ENCODE measurements at regions not wholly inside any gene's neighbourhood (a gene's known extent, or its start where the extent isn't known, plus 50 kb on each side); places are given as distances from the start of the nearest gene placed in this dataset.

DNA sequence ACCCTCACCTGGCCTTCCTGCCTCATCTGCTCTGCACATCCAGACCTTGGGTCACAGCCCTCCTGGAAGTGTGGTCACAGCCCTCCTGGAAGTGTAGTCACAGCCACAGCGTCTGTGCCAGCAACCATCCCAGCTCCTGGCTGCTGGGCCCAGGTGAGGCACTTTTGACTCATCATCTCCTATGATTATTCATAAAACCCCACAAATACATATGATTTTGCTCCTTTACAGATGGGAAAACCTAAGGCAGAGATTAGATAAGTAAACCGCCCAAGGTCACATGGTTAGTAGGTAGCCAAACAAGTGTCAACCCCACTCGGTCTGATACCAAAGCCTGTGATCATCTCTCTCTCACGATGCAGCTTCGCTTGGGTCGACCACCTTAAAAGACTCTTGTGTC lies 94.3 kb downstream of the PRLHR start:
- DNase-seq (ENCODE audit: low read depth) = no peak

- no peak for DNase-seq (ENCODE audit: low read depth)
Observed at GRCh38 chr10:118500477-118501104, 94.9 kb downstream of the PRLHR start.

- no peak for DNase-seq (ENCODE audit: low read depth)
Observed at GRCh38 chr10:118499186-118499585, 96.3 kb downstream of the PRLHR start.

GRCh38 chr10:118498623-118499022 lies 96.8 kb downstream of the PRLHR start:
- no peak for DNase-seq (ENCODE audit: low read depth)

- DNase-seq (ENCODE audit: low read depth) = no peak
Observed at GRCh38 chr10:118497227-118497626, 98.2 kb downstream of the PRLHR start.

DNA sequence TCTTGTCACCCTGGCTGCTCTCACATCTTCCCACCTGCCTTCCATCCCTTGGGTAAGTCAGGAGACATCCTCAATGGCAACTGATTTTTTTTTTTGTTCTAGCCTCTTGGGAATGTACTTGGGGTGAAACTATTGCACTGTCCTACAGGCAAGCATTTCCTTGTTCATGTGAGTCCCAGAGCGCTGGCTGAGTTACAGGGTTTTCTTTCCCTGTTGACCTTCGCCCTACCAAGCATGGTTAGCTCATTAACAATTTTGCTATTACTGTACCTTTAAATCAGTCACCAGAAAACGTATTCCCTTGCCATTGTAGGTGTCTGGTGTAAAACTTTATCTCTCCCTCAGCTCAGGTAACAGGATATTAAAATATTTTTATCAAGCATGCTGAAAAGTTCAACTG lies 98.9 kb downstream of the PRLHR start:
- no peak for DNase-seq (ENCODE audit: low read depth)

GRCh38 chr10:118495499-118495898 lies 99.9 kb downstream of the PRLHR start:
- DNase-seq (ENCODE audit: low read depth) = no peak

DNA sequence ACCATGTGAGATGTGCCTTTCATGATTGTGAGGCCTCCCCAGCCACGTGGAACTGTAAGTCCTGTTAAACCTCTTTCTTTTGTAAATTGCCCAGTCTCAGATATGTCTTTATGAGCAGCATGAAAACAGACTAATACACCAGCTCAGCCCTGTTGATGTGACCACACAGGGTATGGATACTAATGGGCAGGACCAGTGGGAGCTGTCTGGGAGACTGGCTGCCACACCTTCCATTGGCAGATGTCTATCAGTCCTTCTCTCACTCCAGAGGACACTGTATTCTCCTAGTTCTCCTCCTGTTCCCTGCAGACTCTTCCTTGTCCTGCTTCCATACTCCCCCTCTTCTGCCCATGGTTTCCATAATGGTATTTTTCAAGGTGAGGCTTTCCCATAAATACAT lies 104.4 kb downstream of the PRLHR start:
- DNase-seq (ENCODE audit: low read depth) = no peak

GRCh38 chr10:118488710-118489497 lies 106.5 kb downstream of the PRLHR start:
- DNase-seq (ENCODE audit: low read depth) = no peak

DNA sequence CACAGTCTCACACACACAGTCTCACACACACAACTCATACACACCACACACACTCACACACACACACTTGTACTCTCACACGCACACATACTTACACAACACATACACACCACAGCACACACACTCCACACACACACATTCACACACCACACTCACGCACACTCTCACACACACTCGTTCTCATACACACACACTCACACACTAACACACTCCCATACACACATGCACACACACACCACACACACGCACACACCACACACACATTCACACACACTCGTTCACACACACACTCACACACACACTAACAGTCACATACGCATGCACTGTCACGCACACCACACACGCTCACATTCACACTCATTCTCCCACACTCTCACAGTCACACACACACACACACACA lies 109.8 kb downstream of the PRLHR start:
- DNase-seq (ENCODE audit: low read depth) = no peak

GRCh38 chr10:118484152-118484871 lies 111.1 kb downstream of the PRLHR start:
- no peak for DNase-seq (ENCODE audit: low read depth)

- DNase-seq (ENCODE audit: low read depth) = no peak
Observed at GRCh38 chr10:118483496-118483895, 112.0 kb downstream of the PRLHR start.

- no peak for DNase-seq (ENCODE audit: low read depth)
Observed at GRCh38 chr10:118482393-118483331, 112.8 kb downstream of the PRLHR start.

GRCh38 chr10:118481871-118482270 lies 113.6 kb downstream of the PRLHR start:
- DNase-seq (ENCODE audit: low read depth) = no peak

DNA sequence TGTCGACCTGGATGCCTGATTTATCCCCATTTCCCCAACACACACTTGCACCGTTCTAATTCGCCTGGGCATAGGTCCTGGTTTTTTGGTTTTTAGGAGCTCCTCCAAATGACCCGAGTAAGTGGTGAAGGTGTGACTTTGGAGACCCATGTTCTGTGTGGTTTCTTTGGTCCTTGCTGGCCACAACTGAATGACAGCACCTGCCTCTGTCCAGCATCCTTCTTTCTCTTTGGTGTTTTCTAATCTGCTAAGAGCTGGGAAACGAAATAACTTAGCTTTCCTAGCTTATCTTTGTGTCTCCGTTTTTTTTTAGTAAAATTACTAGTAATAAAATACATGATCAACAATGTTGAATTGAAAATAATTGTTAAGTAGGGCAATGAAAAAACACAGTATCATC lies 120.2 kb downstream of the PRLHR start:
- no peak for DNase-seq (ENCODE audit: low read depth)

DNA sequence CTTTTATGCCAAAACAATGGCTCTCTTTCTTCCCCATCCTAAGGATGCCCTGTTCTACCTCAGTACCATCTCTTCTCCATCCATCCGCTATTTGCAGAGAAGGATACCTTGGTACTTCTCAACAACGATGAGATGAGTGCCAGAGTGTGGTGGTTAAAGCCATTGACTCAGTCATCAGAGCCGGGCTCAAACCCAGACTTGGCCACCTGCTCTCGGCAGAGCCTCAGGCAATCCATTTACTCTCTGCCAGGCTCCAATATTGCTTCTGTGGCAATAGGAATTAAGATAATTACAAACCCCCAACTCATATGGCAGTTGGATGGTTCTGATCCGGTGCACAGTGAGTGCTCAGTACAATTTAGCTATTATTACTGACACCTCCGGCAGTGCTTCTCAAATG lies 121.3 kb downstream of the PRLHR start:
- no peak for DNase-seq (ENCODE audit: low read depth)

- no peak for DNase-seq (ENCODE audit: low read depth)
Observed at GRCh38 chr10:118473305-118473960, 122.0 kb downstream of the PRLHR start.

DNA sequence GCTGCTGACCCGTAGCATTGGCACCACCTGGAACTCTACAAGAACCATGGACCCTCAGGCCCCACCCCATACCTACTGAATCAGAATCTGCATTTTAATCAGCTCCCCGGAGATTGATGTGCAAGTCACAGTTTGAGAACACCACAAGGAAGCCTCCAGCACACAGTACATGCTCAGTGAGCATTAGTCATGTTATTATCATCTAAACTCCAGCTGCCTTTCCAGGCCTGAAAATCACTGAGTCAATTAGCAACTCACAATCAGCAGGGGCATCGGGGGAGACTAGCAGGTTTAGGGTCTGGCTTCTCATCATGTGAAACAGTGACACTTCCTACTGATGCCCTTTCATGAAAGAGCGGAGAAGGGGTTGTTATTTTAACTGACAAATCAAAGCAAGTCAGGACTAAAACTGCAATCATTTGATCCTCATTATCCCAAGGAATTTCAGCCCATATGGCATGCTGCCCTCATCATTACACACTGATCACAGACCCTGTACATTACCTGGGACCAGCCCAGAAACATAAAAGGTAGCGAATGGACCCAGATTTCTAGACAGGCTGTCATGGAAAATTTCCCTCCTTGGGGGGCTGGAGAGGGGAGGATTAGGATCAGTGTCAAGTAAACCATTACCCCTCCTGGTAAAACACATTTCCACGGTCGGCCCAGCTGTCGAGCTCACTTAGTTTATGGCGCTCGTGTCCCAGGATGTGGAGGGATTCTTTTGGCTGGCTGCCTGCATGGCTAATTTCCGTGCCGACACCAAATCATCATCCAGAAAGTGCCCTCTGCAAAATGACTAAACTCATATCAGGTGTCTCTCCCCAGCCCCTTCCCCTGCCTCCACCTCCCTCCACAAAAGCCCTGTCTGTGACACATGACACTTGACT lies 122.8 kb downstream of the PRLHR start:
- no peak for DNase-seq (ENCODE audit: low read depth)

- no peak for DNase-seq (ENCODE audit: low read depth)
Observed at GRCh38 chr10:118471863-118472262, 123.6 kb downstream of the PRLHR start.

GRCh38 chr10:118470470-118470869 lies 125.0 kb downstream of the PRLHR start:
- no peak for DNase-seq (ENCODE audit: low read depth)
